Activated CD4-positive, alpha-beta T cell treated with anti-CD3 and anti-CD28 coated beads, Interleukin-2, amount 50 U/mL, for 16 hours (primary cell): ENCODE measurements at regions not wholly inside any gene's neighbourhood (a gene's known extent, or its start where the extent isn't known, plus 50 kb on each side); places are given as distances from the start of the nearest gene placed in this dataset.
"Not testable (repeated sequence)": the region's sequence is repeated elsewhere in the genome, so short reads cannot be mapped to it uniquely, and the experiment has no call there.

ENCODE experiments used
- DNase-seq: peaks from one replicate; pipeline ENCODE4 v3.0.0-alpha.2; 2020

DNA sequence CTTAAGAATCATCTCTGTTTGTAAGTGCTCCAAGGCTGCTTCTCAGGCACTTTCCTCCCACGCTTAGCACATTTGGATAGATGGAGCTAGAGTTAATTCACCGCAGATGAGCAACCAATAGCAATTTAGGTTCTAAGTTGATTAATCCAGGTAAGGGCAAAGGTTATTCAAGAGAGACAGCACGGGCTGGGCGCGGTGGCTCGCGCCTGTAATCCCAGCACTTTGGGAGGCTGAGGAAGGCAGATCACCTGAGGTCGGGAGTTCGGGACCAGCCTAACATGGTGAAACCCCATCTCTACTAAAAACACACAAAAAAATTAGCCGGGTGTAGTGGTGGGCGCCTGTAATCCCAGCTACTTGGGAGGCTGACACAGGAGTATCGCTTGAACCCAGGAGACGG, 54.5 kb upstream of the UNC13C start:
- not testable (repeated sequence) for DNase-seq

DNA sequence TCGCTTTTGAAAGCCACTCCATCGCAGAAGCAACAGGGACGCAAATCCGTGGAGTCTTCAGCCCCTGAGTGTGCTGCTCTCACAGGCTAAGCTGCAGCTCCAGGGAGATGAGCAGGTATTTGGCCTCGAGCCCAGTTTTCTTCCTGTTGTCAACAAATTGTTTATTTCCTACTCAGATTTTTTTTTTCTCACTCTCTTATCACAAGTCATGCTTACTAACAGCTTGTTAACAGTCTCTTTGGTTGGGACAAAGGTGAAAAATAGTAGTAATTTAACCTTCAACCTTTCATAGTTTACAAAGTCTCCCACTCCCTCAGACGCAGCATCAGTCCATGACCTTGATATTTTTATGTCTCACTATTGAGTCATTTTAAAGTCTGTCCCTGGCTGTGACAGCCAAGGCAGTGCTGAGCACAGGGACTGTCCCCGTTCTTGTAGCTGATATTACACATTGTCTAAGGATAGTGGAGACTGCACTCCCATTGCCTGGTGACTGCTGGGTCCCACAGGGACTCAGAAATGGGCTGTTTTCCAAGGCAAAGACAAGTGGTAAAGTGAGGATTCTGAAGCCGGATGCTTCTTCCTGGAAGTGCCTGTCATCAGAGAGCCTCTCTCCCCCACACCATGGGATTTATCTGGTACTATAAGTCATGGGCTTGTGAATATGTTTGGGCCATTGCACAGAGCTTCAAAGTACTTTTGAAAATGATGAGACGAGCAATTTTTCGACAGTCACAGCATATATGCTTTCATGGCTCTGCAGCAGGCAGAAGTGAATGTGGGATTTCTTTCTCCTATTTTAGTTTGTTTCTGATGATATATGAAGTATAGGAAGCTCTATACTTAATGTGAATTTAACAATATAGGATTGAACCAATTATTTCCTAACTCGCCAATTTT, 59.8 kb upstream of the UNC13C start:
- DNase-seq, result no peak

DNA sequence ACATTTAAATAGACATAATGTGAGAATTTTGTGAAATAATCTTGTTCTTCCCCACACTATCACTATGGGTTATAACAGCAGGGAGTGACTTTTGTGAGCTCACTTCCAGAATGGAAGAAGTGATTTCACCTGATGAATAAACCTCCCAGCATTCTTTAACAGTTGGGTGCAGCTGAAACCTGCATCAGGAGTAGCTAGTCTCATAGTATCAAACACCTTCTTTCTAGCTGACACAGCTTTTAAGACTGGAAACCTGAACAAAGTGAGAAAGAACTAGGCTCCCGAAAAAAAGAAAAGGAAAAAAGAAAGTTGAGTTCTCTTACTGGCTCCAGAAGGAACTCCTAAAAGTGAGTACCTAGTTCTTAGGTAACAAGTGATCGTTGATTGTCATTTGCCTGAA, 61.1 kb upstream of the UNC13C start:
- no peak for DNase-seq

DNA sequence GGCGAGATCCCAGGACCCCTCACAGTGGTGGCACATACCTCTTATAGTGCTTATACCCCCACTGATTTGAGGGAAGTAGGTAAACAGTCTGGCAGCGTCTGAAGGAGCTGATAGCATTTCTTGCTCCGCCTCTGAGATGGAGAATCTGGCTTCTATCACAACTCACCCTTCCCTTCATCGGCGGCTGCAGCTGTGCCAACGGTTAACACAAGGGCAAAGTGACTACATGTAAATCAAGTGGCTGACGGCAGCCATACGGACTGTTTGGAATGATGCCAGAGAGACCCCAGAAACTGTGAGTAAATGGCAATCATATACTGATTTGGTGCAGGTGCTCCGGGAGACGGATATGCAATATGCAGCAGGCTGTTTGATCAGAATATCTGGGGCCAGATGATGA, 66.8 kb upstream of the UNC13C start:
- no peak for DNase-seq

DNA sequence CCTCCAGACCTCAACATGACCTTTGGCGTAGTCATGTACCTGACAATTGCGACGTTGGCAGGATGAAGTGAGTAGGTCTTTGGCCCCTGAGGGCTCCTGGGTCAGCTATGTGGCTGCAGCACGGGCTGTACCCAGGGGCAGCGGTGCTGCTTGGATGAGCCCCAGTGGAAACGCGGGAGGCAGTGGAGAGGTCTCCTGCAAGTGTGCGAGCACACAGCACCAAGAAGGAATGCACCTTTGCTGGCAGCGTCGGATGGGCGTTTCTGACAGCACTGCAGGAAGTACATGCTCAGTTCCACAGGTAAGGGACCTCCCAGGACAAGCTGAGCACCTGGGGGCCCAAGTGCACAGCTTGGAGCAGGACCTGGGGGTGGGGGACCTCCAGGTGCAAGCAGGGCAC, 67.4 kb upstream of the UNC13C start:
- DNase-seq, result no peak

DNA sequence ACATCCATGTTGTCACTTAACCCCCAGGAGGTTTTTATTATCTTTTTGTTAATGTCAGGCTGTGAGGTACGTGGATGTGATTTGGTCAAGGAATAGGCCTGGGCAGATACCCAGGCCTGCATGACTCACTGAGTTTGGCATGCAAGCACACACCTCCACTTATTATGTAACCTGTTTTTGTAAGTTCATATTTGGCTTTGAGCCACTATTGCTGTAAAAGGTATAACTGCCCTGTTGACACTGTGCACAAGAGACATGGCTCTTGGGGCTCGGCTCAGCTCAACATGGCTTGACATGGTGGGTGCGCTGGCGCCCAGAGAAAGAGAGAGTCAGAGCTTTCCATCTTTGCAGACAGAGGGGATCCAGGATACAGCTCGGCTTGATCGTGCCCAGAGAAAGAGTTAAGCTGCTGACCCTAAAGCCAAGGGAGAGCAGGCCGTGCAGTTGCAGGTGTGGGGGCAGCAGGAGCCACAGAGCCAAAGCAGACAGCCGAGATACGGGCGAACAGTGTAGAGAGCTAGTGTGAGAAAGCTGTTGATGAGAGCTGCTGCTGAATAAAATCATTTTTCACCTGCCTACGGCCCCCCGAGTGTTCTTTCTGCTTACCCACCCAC, 67.9 kb upstream of the UNC13C start:
- DNase-seq, result no peak

DNA sequence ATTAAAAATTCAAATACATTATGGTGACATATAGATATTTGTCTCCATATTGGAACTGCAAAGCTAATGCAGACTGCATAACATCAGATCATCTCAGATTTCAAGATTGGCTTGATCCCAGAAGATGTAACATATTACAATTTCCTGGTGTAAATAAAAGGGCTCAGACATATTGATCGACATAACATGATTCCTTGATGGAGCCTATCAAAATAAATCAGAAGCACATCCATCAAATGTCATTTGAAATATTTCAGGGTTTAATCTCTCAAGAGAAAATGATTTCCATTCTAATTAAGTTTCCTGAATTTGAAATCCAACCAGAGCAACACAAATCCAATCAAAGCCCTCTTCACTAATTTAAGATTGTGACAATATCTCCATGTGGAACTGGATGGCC, 75.1 kb upstream of the UNC13C start:
- DNase-seq, result no peak

DNA sequence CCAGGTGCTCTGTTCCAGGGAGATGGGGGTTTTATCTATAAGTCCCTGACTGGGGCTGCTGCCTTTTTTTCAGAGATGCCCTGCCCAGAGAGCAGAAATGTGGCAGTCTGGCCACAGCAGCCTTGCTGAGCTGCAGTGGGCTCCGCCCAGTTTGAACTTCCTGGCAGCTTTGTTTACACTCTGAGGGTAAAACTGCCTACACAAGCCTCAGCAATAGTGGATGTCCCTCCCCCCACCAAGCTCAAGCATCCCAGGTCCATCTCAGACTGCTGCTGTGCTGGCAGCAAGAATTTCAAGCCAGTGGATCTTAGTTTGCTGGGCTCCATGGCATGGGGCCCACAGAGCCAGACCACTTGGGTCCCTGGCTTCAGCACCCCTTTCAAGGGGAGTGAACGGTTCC, 84.8 kb upstream of the UNC13C start:
- DNase-seq, result not testable (repeated sequence)

DNA sequence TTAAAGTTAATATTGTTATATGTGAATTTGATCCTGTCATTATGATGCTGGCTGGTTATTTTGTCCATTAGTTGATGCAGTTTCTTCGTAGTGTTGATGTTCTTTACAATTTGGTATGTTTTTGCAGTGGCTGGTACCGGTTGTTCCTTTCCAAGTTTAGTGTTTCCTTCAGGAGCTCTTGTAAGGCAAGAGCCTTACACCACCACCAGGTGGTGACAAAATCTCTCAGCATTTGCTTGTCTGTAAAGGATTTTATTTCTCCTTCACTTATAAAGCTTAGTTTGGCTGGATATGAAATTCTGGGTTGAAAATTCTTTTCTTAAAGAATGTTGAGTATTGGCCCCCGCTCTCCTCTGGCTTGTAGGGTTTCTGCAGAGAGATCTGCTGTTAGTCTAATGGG, 86.4 kb upstream of the UNC13C start:
- DNase-seq, result not testable (repeated sequence)

DNA sequence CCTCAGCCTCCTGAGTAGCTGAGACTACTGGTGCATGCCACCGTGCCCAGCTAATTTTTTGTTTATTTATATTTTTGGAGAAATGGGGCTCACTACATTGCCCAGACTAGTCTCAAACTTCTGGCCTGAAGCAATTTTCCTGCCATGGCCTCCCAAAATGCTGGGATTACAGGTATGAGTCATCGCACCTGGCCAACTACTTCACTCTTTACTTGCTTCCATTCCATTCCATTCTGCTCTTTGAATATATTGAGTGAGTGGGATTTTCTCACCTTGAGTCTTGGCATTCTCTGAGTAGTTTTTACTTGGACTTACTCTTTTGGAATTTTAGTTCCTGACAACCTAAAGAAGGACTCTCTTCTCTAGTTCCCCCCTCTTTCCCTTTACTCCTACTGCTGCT, 93.8 kb upstream of the UNC13C start:
- no peak for DNase-seq

DNA sequence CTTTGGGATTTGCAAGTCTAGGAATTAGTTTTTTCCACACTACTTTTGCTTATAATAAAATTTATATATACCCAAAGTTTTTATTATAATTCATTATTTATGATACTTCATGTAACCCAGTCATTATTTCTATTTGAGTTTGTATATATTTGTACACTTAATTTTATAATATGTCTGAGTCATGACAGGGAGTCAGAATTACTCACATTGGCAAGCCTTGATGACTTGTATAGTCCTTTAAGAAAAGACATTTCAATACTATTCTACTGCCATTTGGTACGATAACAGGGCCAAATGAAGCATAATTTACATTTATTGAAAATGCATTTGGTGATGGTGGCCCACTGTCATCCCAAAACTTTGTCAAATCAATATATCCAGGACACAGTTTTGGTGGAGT, 95.9 kb upstream of the UNC13C start:
- no peak for DNase-seq

DNA sequence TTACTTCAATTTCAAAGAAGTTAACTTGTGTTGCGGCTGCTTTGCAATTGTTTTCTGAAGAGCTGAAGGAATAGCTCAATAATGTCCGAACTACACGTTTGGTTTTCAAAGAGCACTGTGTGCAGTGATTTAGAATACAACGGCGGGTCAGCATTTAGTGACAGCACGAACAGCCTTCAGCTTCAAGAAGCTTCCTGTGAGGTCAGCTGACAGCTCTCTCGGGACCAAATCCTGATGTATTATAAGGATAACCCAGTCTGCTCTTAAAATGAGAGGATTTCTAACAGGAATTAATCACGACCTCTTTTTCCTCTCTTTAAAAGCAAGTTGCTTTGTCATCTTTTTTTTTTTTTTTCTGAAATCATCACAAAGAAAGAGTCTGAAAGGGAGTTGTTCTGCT, 97.9 kb upstream of the UNC13C start:
- DNase-seq, result no peak

DNA sequence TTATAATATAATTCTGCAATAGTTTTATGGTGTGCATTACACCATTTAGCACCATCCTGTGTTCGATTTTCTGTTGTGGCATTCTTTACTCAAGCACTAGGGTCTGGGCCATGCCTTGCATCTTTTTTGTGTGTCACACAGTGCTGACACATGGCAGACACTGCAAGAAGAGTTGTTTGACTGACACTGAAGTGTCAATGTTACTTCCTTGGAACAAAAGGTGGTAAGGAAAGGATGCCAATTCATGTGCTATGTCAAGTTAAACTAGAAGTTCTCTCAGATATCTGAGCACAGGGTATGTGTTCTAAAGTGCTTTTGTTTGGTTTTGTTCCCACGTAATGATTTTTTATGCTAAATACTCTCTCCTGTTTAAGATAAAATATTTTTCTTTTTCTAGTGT, 102.5 kb upstream of the UNC13C start:
- no peak for DNase-seq

DNA sequence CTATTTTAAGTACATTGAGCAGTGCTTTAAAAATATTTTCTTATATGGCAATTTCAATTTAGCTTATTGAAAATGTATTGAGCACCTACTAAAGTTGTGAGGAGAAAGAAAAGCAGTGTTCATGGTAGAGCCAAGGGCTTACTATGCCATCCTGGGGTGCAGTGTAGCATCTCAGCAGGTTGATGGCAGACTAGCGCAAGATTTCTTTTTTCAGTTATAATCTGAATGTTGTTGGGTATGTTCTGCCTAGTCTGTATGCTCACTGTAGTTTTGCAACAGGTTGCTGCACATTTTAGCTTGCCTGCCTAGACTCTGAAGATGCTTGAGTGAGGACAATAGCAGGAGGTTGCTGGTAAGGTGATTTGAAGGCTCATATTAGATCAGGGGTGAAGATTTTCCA, 103.1 kb upstream of the UNC13C start:
- DNase-seq, result no peak

DNA sequence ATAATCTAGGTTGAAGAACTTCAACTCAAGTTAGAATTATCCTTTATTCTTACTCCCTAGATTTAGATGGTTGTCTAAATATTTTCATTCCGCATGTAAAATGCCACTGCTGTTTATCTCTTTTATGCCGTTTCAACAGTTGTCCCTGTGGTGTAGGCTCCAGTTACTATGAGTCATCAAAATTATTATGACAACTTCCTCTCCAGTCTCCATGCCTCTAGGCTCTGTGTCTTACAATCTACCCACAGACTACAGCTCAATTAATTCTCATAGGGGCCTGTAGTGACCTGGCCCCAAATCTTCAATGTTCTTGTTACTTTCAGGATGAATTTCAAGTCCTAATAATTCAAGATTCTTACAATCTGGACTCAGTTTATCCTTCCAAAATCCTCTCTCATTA, 105.8 kb upstream of the UNC13C start:
- no peak for DNase-seq

DNA sequence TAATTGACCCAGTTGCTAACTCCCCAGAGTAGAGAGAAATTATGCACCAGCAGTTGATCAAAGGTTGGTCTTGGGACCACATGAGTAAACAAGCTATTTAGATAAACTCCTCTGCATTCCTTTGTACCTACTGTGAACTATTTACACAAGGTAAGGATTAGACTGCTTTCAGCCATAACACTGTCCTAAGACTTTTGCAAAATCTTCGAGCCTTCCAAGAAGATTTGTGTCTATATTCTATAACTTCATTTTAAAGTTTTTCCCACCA, 108.5 kb upstream of the UNC13C start:
- DNase-seq, result no peak

DNA sequence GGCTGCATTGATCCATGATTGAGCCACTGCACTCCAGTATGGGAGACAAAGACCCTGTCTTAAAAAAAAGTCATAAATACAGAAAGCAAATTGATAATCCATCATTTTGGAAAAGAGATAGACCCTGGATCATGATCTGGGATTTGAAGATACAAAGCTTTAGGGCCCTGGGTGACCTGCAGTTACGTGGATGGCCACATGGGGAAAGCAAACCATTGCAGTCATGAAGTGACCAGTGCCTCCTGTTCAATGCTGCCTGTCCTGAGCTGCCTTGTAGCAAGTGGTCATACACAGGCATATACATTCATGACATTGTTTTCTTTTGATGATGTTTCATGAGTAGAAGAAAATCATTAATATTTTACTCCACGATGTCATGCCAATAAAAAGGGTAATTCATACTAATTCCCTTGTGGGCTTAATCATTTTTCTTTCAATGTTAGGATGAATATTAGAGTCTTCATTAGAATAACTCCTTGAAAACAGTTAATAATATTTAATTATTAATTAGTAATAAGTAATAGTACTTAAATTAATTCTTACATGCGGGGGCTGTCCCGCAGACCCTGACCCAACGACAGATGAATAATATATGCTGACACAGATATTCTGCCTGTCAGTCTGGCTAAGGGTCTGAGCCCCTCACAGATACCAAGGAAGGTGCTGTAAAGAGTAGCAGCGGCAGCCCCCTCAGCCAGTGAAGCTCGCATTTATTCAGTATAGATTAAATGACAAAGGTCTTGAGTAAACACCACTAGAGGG, 109.0 kb upstream of the UNC13C start:
- no peak for DNase-seq

DNA sequence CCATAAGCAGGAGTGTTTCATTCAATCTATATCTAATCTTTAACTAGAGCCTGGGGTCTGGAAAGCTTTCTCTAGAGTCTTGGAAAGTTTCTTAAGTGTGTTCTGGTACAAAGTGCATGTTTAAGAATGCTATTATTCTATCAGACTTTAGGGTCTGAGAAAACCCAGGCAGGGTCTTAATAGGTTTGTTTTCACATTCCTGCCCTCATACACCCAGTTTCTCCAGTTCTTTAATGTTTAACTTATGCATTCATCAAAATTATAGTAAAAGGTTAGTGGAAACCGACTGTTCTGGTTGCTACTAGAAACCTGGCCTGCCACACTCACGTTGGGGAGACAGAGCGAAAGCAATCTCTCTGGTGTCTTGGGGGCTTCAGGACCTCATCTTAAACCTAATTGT, 102.9 kb upstream of the WDR72 start:
- DNase-seq, result no peak

DNA sequence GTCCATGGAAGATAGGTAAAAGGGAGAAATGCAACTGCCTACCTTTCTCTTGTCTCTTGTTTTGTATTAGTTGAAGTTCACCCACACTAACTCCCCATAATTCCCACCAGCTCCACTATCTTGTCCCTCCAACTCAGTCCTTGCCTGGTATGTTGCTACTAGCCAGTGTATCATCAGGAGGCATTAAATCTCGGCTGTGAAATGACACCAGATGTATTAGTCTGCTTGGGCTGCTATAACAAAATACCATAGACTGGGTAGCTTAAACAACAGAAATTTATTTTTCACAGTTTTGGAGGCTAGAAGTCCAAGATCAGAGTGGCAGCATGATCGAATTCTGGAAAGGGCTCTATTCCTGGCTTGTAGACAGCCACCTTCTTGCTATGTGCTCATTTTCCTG, 102.3 kb upstream of the WDR72 start:
- DNase-seq, result no peak

DNA sequence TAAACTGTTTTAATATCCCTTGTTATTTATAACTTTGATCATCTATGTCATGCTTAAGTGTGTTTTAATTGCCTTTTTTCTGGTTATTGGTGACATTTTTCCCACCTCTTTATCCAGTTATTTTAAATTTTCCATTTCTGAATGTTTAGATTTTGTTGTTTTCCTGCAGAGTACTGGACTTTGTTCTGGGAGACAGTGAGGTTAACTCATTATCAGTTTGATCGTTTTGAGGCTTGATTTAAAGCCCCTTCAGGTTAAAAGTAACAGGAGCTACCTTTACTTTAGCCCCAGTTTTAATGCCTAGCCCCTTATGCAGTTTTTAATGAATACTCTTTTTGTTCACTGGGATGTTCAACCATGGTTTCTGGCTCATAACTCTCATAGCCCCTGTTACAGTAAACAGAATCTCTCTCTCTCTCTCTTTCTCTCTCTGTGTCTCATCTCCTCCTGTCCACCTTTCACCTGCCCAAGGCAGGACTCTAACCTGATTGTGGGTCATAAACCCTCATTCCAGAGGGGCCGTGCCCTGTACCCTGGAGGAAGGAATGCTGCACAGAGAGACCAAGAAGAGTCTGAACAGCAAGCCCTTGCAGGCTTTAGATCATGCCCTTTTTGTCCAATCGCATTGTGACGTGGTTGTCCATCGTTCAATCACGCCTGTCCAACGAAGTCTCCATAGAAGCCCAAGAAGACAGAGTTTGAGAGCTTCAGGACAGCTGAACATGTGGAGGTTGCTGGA, 91.8 kb upstream of the WDR72 start:
- DNase-seq, result no peak

DNA sequence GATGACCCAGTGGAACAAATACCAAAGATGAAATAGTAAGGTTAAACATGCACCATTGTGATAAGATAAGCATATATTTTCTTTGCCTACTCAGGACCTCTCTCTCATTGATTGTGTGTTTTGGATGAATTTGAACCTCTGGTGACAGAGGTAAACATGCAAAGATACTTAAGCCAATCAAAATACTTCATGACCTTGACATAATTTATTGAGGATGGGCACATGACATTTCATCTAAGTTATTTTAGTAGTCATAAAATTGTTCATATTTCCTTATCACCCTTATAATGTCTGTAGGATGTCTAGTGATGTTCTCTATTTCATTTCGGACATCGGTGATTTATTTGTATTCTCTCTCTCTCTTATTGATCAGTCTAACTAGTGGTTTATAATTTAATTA, 88.3 kb upstream of the WDR72 start:
- no peak for DNase-seq

DNA sequence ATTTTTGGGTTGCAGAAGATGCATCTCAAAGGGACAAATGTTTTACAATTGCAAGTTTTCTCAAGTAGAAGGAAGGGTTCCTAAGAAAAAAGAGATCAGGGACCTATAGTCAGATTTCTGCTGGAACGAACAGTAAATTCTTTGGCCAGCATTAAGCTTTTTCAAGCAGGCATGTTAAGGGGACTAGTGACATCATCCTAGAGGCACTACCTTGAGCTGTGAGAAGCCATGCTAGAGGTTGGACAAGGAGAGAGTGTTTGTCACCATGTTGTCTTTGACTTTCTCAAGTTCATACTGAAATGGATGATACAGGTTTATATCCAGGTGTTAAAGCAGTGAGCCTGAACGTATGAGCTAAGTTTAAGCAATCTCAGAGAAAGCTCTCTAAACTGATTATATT, 85.2 kb upstream of the WDR72 start:
- DNase-seq, result no peak

DNA sequence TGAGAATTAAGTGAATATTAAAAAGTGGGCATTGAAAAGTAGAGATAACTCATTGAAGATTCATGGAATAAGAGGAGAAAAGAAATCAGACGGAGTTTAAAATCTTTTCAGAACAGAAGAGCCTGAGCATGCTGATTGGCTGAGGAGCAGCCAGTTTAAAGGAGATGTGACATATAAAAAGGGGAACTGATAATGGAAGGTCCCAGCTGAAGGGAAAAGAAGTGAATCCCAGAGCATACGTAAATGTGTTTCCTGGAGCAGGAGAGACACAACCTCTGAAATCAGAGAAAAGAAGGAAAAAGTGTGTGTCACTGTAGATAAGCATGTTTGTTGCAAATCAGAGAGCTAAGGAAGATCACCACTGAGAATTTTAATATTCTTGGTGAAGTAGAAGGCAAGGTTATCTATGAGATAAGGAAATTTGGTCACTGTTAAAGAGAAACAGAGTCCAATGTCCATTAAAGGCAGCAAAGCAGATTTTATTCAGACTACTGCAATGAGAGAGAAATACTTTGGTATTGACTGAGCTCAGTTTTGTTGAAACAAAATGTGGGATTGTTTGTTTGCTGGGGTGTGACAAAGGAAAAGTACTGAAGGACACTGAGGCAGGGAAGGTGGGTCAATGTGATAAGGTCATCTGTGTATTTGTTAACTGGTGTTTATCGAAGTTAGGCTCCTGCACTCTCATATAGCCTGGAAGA, 84.6 kb upstream of the WDR72 start:
- no peak for DNase-seq
